CD14-positive monocyte (primary cell): ENCODE measurements at regions not wholly inside any gene's neighbourhood (a gene's known extent, or its start where the extent isn't known, plus 50 kb on each side); places are given as distances from the start of the nearest gene placed in this dataset.

Source experiments
- DNase-seq, 3 donors: peaks; one replicate each; pipeline ENCODE4 v3.0.0-alpha.2; 2011 to 2022
- H2AFZ ChIP-seq: 2 replicates; pipeline ENCODE4 v1.6.0; 2012; ENCODE audit warnings: mild to moderate bottlenecking, low read depth, low read length, inconsistent platforms; ENCODE audit not compliant: insufficient read depth, poor library complexity, severe bottlenecking
- H3K27ac ChIP-seq, 2 donors: 1 replicate in 1 of 2; 2 replicates in 1 of 2; pipeline ENCODE4 v1.5.1; 2012 to 2013; ENCODE audit warnings: low read length in 2 of 2, control low read depth in 1 of 2, inconsistent platforms in 1 of 2, low read depth in 1 of 2, mild to moderate bottlenecking in 1 of 2
- H3K27me3 ChIP-seq, 2 donors: one replicate each; pipeline versions ENCODE4 v1.6.0 to v1.6.1; 2011 to 2013; ENCODE audit warnings: low read length in 2 of 2; ENCODE audit not compliant: control insufficient read depth in 2 of 2, insufficient read depth in 2 of 2
- H3K36me3 ChIP-seq, 2 donors: replicated peaks in 1 of 2; 1 replicate in 1 of 2; 2 replicates in 1 of 2; pipeline versions ENCODE4 v1.5.1 to v1.6.1; 2012 to 2013; ENCODE audit warnings: low read length in 2 of 2, control low read depth in 1 of 2, inconsistent platforms in 1 of 2, mild to moderate bottlenecking in 1 of 2; ENCODE audit not compliant: insufficient read depth in 2 of 2, control insufficient read depth in 1 of 2
- H3K4me1 ChIP-seq, 2 donors: 1 replicate in 1 of 2; 2 replicates in 1 of 2; pipeline versions ENCODE4 v1.5.1 to v1.6.1; 2012 to 2013; ENCODE audit warnings: low read length in 2 of 2, control low read depth in 1 of 2, inconsistent platforms in 1 of 2, mild to moderate bottlenecking in 1 of 2, moderate library complexity in 1 of 2; ENCODE audit not compliant: insufficient read depth in 2 of 2, control insufficient read depth in 1 of 2
- H3K4me2 ChIP-seq: replicated peaks from 2 replicates; pipeline ENCODE3; 2012; ENCODE audit warnings: low read length, moderate library complexity, mild to moderate bottlenecking; ENCODE audit not compliant: poor library complexity, severe bottlenecking; ENCODE audit errors: extremely low read depth
- H3K4me3 ChIP-seq, 3 experiments: fragments of 200-600 bp in 1 of 3; sonication (generic) in 1 of 3; replicated peaks in 1 of 3; 1 replicate in 2 of 3; 2 replicates in 1 of 3; pipeline ENCODE4 v1.5.1; 2011 to 2013; ENCODE audit warnings: low read length in 3 of 3, mild to moderate bottlenecking in 3 of 3, control low read depth in 2 of 3, low read depth in 2 of 3, inconsistent platforms in 1 of 3, moderate library complexity in 1 of 3
- H3K79me2 ChIP-seq: 2 replicates; pipeline ENCODE4 v1.6.0; 2012; ENCODE audit warnings: mild to moderate bottlenecking, control low read depth, inconsistent platforms, low read length, moderate library complexity; ENCODE audit not compliant: insufficient read depth
- H3K9ac ChIP-seq: 2 replicates; pipeline ENCODE4 v1.6.0; 2017; ENCODE audit warnings: low read length, mild to moderate bottlenecking; ENCODE audit not compliant: insufficient read depth, poor library complexity, severe bottlenecking
- H3K9me3 ChIP-seq, 2 donors: replicated peaks in 1 of 2; 1 replicate in 1 of 2; 2 replicates in 1 of 2; pipeline versions ENCODE4 v1.5.1 to v1.6.1; 2012 to 2013; ENCODE audit warnings: low read length in 2 of 2, control low read depth in 1 of 2; ENCODE audit not compliant: control insufficient read depth in 1 of 2, insufficient read depth in 1 of 2
- H4K20me1 ChIP-seq: 2 replicates; pipeline ENCODE4 v1.6.0; 2012; ENCODE audit warnings: mild to moderate bottlenecking, low read length, control low read depth, moderate library complexity; ENCODE audit not compliant: insufficient read depth
- H3K27ac Mint-ChIP-seq, 7 donors: one replicate each; pipeline ENCODE4 v1.8.0; 2020; ENCODE audit warnings: mild to moderate bottlenecking in 7 of 7, mixed read lengths in 7 of 7, moderate library complexity in 6 of 7, inconsistent platforms in 2 of 7
- H3K27me3 Mint-ChIP-seq, 3 donors: one replicate each; pipeline ENCODE4 v1.8.0; 2021 to 2022; ENCODE audit warnings: low read depth in 3 of 3, mild to moderate bottlenecking in 3 of 3, mixed read lengths in 3 of 3, moderate library complexity in 3 of 3, inconsistent platforms in 1 of 3
- H3K36me3 Mint-ChIP-seq, 2 donors: one replicate each; pipeline ENCODE4 v1.8.0; 2020; ENCODE audit warnings: mixed read lengths in 2 of 2, inconsistent platforms in 1 of 2, mild to moderate bottlenecking in 1 of 2
- H3K4me1 Mint-ChIP-seq: one replicate; pipeline ENCODE4 v1.8.0; 2020; ENCODE audit warnings: mild to moderate bottlenecking, mixed read lengths
- H3K4me3 Mint-ChIP-seq, 2 donors: one replicate each; pipeline ENCODE4 v1.8.0; 2020; ENCODE audit warnings: mild to moderate bottlenecking in 2 of 2, mixed read lengths in 2 of 2, moderate library complexity in 1 of 2
- H3K9me3 Mint-ChIP-seq, 7 donors: one replicate each; pipeline ENCODE4 v1.8.0; 2020 to 2022; ENCODE audit warnings: mixed read lengths in 7 of 7, mild to moderate bottlenecking in 6 of 7, moderate library complexity in 6 of 7, inconsistent platforms in 2 of 7
- whole genome bisulfite sequencing: methylation state at CpG from one replicate; pipeline ENCODE4 v1.1.5; 2013; ENCODE audit warnings: missing lambda C conversion rate; ENCODE audit not compliant: insufficient coverage; 5-methylcytosine and 5-hydroxymethylcytosine counted together
- intact Hi-C, 2 donors: fragments of 100-400 bp; cut with micrococcal nuclease; formaldehyde crosslinking; loops; one replicate each; pipeline versions ENCODE4 v1.15.0 to v1.15.1; 2023
- TF ChIP-seq, protein P1 (sequence below): fragments of 200-600 bp; IDR thresholded peaks from one replicate; pipeline ENCODE4 v1.8.0; 2022; ENCODE audit warnings: antibody characterized with exemption, mild to moderate bottlenecking

- Mint-ChIP-seq H3K4me3 (no peak overlapping the region), H3K27me3 (no peaks in the 10 kb centered on the region), H3K36me3 (no peaks in the 10 kb centered on the region), H3K27ac (no peak overlapping the region), H3K9me3 (peaks cover 0 to 1% (median 0%) of the 10 kb centered on the region in 7 donors), H3K4me1 (no peaks in the 10 kb centered on the region)
- Histone ChIP-seq H3K4me2 (no peak overlapping the region), H3K27ac (no peak overlapping the region), H4K20me1 (no peaks in the 10 kb centered on the region), H3K9me3 (no peaks in the 10 kb centered on the region), H3K79me2 (no peaks in the 10 kb centered on the region), H3K4me3 (no peak overlapping the region), H3K27me3 (no peaks in the 10 kb centered on the region), H3K36me3 (no peaks in the 10 kb centered on the region), H3K4me1 (no peaks in the 10 kb centered on the region), H2AFZ (no peak overlapping the region), H3K9ac (no peak overlapping the region)
- TF ChIP-seq, protein P1, sequence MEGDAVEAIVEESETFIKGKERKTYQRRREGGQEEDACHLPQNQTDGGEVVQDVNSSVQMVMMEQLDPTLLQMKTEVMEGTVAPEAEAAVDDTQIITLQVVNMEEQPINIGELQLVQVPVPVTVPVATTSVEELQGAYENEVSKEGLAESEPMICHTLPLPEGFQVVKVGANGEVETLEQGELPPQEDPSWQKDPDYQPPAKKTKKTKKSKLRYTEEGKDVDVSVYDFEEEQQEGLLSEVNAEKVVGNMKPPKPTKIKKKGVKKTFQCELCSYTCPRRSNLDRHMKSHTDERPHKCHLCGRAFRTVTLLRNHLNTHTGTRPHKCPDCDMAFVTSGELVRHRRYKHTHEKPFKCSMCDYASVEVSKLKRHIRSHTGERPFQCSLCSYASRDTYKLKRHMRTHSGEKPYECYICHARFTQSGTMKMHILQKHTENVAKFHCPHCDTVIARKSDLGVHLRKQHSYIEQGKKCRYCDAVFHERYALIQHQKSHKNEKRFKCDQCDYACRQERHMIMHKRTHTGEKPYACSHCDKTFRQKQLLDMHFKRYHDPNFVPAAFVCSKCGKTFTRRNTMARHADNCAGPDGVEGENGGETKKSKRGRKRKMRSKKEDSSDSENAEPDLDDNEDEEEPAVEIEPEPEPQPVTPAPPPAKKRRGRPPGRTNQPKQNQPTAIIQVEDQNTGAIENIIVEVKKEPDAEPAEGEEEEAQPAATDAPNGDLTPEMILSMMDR = no peak
- intact Hi-C loops = no loop called here
- DNase-seq = no peak
- no CpG with 5 or more reads among the region's 3 CpGs for WGBS
Measured at GRCh38 chr11:24375931-24376330, 120.9 kb upstream of the LUZP2 start.

GRCh38 chr11:24383137-24383536 lies 113.7 kb upstream of the LUZP2 start:
- Histone ChIP-seq H3K9ac (no peak overlapping the region), H3K79me2 (no peaks in the 10 kb centered on the region), H3K9me3 (no peaks in the 10 kb centered on the region), H4K20me1 (no peaks in the 10 kb centered on the region), H3K36me3 (no peaks in the 10 kb centered on the region), H2AFZ (no peak overlapping the region), H3K4me2 (no peak overlapping the region), H3K27ac (no peak overlapping the region), H3K27me3 (no peaks in the 10 kb centered on the region), H3K4me3 (no peak overlapping the region), H3K4me1 (no peaks in the 10 kb centered on the region)
- Mint-ChIP-seq H3K36me3 (no peaks in the 10 kb centered on the region), H3K9me3 (no peaks in the 10 kb centered on the region), H3K4me3 (no peak overlapping the region), H3K27ac (no peak overlapping the region), H3K27me3 (no peaks in the 10 kb centered on the region), H3K4me1 (no peaks in the 10 kb centered on the region)
- TF ChIP-seq, protein P1 = no peak
- WGBS = no CpG with 5 or more reads among the region's 2 CpGs
- DNase-seq = no peak
- intact Hi-C loops = no loop called here
